HG03280 (cell line): ENCODE measurements at regions not wholly inside any gene's neighbourhood (a gene's known extent, or its start where the extent isn't known, plus 50 kb on each side); places are given as distances from the start of the nearest gene placed in this dataset.

Experiments
- ATAC-seq: cut with Tn5 transposase; IDR thresholded peaks from one replicate; pipeline ENCODE4 v1.9.1; 2021; ENCODE audit warnings: mild to moderate bottlenecking, moderate library complexity; ENCODE audit not compliant: unreplicated experiment

DNA sequence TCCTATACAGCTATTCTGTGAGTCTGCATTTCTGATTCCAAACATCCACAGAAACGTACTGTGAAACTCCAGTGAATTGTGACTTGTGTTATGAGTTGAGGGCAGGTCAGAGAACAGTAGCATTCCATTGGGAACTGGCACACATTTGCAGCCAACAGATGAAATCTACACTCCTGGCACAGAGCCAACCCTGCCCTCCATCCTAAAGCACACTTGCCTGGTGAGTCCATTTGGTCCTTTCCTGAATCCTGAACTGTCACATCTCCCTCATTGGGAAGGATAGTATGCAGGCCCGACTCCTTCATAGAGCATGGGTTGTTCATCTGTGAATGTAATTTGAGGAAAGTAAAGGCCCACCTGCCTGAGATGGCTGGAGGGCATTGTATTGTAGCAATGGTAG lies 314.3 kb upstream of the RASGRP1 start:
- no peak for ATAC-seq

DNA sequence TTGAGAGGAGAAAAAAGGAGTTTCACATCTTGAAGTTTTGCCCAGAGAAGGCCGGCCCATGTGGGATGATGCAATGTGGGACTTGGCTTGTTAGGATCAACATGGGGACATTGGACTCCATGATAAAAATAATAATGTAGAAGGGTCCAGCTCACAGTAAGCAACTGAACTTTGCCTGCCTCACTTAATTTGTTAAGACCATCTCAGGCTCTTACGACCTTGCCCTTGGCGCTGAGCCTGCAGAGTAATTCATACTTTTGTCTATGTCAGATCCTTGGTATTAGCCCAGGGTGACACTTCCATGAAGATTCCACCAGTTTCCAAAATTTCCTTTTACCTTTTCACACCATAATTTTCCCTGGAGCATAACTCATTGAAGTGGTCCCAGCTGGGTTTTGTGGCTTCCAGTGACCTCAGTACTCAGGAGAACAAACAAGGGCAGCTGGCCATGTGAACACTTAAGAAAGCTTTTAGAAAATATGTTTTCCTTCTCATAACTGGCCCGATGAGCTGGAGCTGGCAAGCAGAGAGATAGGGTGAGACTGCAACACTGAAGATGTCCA lies 315.4 kb upstream of the RASGRP1 start:
- ATAC-seq = no peak

DNA sequence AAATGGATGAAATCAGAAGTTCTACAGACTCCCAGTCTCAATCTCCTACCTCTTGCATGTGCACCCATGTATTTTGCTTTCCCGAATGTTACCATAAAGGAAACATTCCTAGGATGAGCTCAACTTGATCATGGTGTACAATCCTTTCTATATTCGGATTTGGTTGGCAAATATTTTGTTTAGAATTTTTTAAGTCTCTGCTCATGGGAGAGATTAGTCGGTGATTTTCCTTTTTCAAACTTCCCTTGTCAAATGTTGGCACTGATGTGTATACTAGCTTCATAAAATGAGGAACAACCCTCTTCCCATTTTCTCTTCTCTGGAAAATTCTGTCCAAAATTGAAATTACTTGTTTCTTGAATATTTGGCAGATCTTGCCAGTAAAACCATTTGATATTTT lies 317.6 kb upstream of the RASGRP1 start:
- no peak for ATAC-seq

DNA sequence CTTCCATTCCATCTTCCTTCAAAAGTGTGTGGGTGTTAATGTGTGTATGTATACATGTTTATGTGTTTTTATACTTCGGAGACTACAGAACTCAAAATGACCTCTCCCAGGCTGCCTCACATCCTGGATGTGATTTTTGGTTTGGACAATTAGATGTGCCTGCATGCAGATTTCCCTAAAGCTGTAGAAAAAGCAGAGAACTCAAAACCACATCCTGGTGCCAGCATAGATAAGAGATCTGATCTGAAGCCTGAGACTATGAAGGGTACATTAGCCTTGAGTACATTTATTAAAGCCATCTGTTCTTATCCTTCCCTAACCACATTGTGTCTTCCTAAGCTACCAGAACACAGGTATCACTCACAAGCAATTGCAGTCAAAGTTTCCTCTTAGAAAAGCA lies 319.4 kb upstream of the RASGRP1 start:
- no peak for ATAC-seq

DNA sequence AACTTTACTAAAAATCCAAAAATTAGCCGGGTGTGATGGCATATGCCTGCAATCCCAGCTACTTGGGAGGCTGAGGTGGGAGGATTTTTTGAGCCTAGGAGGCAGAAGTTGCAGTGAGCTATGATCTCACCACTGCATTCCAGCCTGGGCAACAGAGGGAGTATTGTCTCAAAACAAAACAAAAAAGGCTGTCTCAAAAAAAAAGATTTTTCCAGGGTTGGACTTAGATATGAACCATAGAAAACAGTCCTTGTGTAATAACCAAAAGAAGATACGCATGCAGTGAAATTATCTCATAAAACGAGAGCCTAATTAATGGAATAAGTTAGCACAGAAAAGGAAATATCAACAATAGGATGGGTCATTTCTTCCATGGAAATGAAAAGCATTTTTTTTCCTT lies 320.4 kb upstream of the RASGRP1 start:
- no peak for ATAC-seq

DNA sequence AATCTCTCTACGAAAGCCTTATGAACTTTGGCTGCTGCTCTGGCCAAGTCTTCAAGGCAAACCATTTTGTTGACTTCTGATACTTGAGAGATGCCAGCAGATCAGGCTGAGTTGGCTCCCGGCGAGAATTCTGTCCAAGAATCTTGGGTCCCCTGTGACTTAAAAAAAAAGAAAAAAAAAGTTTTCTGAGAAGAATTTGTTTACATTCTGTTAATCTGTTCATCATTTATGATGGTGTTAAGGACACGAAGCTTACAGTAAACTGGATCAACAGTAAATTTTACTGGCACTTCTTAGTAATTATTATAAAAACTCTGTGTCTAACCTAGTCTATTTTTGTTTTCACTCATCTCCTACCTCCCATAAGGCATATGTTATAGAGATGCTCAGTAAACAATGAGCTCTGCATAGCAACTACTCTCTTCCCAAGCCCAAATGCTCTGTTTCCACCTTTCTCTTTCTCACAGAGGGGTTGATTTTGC lies 320.9 kb upstream of the RASGRP1 start:
- no peak for ATAC-seq

DNA sequence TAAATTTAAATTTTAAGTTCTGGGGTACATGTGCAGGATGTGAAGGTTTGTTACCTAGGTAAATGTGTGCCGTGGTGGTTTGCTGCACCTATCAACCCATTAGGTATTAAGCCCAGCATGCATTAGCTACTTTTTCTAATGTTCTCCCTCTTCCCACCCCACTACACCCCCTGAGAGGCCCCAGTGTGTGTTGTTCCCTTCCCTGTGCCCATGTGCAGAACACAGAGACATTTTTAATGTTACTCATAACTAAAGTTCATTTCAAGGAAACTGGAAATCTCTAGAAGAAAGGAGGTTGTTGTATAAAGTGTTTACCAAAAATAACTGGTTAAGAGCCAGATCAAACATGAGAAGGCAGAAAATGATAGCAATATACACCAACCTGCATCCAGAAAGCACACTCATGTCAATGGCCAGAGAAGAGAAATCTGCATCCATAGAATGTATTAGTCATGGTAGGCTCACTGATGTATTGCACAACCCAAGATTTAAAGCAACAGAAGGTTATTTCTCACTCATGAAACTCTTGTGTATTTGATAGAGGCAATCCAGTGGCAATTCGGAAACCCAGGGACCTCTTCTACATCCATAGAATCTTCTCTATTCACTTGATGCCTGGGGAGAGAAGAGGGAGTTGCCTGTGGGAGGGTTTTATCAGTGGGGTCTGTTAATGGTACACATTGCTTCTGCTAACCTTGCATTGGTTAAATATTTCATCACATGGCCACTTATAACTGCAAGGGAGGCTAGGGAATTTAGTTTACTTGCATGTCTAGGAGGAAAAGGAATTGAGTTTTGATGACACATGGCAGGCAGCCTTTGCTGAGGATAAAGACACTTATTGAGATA lies 321.9 kb upstream of the RASGRP1 start:
- ATAC-seq = no peak

DNA sequence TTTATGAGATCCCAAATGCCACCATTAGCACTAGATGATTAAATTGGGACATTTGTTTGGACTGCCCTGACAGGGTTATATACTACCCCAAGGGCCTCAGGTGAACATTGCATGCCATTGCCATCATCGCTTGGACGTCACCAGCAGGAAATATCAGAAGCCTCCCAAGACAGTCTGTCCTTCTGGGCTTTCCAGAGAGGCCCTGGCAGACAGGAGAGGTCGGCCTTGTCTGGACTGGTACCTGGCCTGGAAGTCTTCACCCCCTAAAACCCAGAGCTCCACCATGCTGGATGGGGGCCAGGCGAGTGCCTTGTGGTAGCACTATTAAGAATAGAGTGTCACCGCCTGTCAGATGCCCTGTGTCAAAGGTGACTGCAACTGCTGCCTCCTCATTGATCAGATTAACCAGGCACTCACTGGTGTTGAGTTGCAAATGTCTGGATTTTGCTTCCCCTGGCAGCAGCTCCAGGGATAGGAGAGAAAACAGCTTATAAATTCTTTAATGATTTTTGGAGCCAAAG lies 324.1 kb upstream of the RASGRP1 start:
- ATAC-seq = no peak

DNA sequence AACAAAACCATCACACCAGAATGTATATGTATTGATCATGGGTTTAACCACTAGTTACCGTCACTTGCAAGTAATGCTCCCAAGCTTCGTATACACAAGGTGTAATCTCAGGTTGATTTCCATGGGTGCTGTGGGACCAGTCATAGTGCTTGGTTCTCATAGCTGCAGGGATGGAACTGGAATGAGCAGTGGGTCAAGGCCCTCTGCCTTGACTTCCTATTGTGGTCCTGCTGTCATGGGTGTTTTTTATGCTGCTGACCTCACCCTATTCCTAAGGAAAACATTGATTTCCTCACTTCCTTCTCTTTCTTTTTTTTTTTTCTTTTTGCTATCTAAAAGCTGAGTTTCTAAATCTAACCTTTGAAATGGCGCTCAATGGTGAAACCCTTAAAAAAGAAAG lies 325.6 kb upstream of the RASGRP1 start:
- ATAC-seq = no peak

DNA sequence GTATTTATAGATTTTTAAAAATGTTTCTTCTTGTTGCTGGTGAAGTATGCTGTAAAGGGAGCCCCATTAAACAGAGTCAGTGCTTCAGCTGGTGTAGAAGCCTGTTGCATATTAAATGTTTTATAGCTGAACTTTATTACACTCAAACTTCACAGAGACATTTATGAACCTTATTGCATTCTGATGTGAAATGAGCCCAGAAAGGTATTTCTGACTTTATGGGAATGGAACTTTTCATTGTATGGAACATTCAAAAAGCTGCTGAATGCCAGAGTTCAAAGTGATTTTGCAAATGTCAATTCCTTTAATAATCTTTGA lies 329.3 kb upstream of the RASGRP1 start:
- ATAC-seq = no peak

DNA sequence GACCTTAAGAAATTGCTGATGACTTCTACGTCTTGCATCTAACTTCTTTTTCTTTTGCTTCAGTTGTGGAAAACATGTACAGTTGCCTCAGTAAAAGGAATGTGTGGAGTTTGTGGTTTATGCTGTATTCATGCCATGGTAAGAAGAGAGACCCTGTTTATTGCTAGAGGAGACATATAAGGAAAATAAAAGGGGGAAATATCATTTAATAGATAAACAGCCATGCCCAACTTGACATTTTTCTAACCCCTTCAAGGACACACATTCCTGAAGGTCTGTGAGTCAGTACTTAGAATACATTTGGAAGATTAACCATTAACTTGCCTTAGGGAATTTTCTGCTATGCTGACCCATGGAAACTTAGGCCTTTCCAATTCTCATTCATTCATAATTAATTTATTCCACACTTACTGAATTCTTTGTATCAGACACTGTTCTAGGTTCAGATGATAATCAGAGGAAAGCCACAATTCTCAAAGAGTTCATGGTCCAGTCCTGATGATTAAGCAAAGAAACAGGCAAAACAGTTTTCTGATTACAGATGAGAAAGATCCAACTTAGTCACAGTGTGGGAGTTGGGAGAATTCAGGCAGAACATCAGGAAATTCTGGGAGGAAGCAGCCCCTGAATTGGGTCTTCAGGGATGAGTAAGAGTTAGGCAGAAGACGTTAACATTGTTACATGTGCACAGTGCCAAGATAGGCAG lies 329.8 kb upstream of the RASGRP1 start:
- no peak for ATAC-seq

DNA sequence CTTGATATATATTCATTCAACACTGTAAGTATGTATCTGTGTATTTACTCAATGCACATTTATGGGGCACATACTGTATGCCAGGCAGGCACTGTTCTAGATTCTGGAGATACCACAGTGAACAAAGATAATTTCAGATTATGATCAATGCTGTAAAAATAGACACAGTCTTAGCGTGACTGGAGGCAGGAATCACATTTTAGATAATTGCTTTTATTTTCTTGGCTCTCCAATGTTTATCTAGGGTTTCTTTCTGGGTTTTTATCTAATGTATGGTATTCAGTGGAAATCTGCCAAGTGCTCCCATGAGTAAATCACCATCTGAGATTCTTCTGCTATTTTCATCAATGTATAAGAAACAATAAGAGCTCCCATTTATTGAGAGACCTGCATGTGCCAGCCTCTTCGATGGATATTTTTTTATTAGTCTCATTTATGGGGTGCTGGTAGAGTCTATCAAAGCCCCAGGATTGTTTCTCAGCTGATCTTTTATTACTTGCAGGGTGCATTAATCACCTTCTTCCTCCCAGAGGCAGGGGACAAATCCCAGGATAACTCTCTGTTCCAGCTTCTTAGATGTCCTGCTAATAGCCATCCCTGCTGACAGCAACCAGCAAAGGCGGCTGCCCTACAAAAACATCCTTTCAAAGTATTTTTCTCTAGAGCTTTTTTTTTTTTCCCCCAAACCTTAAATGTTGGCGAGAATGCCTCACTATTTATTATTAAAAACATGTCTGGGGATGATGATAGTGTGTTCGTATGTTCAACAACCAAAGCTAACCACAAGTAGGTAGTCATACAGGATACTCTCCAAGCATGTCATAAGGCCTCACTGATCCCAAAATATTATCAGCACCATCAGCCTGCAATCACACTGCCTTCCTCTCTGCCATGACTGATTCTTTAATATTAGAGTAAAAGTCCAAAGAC lies 331.0 kb upstream of the RASGRP1 start:
- ATAC-seq = no peak

DNA sequence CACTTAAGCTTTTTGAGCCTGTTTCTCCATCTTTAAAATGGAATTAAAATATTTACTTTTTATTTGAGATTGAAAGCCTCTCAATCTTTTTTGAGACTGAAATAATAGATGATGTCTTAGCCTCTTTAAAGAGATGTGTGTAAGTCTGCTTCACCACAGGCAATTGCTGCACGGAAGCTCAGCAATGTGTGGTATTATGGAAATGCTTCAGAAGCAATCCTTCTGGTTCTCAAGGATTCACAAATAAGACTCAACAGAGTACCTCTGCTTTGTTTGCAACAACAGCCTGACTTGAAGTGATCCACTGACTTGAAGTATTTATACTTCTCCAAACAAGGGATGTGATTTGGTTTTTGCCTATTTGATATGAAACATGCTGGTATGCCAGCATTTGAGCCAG lies 332.0 kb upstream of the RASGRP1 start:
- ATAC-seq = no peak

DNA sequence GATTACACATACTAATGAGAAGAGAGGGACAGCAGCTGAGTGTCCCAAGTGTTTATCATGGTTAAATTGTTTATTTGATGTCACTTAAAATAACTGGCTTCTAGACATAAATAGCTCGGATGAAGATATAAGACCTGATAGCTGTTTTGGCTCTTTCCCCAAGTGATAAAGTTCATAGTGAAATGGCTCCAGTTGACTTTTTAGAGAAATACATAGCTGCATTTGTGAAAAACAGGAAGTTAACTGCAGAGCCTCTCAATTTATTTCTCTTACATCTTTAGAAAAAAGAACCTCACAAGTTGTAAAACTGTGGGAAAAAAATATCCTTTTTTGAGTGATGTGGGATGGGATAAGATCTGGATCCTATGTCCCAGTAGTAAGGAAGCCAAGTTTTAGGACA lies 332.9 kb upstream of the RASGRP1 start:
- ATAC-seq = no peak

DNA sequence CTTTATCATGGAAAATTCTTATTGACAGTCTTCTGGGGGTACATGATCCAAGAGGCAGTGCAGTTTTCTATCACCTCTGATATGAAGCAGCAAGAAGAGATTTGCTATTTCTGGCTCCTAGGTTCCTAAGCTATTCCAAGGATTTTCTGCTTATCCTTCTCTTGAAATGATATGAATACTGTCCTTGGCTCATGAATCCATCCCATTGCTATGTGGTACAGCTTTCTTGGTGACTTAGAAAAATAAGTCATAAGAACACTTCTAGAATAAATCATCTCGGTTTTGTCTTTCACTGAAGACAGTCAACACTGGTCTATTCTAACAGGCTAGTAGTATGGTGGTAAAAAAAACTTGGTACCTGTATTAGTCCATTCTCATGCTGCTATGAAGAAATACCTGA lies 333.6 kb upstream of the RASGRP1 start:
- no peak for ATAC-seq

DNA sequence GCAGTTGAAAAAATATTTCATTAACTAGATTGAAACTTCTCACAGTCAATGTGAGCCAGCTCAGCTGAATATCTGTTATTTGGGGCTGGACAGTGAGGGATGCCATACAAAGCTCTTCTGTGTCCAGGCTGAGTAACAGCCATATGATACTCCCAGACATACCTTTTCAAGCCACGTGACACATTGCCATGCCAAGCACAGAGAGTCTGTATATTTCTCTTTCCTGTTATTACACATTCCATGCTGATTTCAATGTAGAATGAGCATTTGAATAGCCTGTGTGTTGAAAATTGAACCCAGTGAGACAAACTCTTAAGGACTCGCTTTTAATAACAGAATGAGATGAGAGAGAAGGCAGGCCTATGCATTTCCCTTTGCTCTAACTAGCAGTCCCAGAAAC lies 334.7 kb upstream of the RASGRP1 start:
- ATAC-seq = no peak

DNA sequence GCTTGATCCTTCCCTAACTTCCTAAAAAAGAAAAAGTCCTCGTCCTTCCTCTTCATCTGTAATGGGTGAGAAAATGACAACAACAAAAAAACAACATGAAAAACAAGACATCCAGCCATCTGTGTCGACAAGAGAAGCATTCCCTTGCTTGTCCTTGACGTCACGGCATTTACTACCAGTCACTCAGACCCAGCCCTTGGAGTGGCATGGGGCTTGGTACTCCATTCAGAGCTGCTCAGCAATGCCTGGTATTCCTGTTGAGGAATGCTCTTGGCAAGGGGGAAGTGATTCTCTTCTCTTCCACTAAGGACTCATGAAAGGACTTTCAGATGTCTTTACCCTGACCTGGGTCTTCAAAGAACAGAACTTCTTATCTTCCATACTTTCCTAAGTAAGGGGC lies 339.7 kb upstream of the RASGRP1 start:
- no peak for ATAC-seq

DNA sequence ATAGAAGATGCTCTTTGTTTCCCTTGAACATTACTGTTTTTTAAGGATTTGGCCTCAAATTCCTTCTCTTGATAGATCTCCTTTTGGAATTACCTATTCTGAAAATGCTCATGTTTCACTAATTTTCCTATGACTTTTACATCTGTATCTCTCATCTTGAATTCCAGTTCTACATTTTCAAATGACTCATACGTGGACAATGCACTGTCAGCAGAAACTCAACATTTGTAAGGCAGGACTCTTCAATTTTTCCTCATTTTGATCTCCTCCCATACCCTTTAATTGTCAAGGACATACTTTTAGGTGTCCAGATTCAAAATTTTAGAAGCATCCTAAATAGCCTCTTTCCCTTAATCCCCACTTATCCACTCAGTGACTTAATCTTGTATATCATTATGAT lies 341.0 kb upstream of the RASGRP1 start:
- no peak for ATAC-seq

DNA sequence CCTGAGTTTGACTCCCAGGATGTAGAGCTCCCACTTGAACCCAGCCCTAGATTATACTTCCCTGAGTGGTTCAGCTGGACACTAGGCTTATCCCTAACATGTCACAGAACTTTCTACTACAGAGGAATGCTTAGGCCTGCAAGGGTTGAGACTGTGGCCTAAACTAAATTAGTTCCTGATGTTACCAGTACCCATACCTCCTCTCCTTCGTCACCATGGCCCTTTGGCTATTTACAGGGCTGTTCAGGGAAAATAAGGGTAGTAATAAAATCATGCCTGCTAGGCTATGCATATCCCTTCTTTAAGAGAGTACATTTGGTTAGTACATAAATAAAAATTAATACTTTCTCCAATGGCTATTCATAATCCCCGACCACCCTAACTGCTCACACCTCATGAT lies 356.4 kb upstream of the RASGRP1 start:
- ATAC-seq = no peak

DNA sequence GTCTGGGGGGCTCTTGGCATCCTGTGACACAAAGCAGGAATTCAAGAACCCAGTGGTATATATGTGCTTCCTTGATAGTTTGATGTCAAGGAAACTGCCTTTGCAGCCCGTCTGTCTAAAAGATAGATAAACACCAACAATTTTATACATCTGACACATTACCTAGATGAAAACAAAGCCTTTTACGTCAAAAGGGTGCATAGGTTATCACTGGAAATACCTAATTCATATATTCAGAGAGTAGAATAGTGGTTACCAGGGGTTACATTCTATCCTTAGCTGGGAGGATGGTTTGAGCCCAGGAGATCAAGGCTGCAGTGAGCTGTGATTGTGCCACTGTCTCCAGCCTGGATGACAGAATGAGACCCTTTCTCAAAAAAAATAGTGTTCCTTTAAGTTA lies 356.9 kb upstream of the RASGRP1 start:
- no peak for ATAC-seq

DNA sequence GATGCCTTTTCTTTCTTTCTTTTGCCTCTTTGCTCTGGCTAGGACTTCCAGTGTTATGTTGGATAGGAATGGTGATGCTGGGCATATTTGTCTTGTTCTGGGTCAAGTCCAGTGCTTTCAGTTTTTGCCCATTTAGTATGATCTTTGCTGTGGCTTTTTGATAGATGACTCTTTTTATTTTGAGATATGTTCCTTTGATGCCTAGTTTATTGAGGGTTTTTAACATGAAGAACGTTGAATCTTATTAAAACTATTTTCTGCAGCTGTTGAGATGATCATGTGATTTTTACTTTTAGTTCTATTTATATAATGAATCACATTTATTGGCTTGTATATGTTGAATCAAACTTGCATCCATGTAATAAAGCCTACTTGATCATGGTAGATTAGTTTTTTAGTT lies 363.8 kb upstream of the RASGRP1 start:
- no peak for ATAC-seq
